Astrocyte (in vitro differentiated cells and primary cell): ENCODE measurements at regions not wholly inside any gene's neighbourhood (a gene's known extent, or its start where the extent isn't known, plus 50 kb on each side); places are given as distances from the start of the nearest gene placed in this dataset.

ENCODE experiments used
- DNase-seq: peaks from one replicate; pipeline ENCODE4 v3.0.0-alpha.2; 2010; ENCODE audit warnings: low read depth
- FAIRE-seq: peaks from 2 replicates; lab custom pipeline; 2011; peaks lifted over from hg19 to GRCh38; lab: Jason Lieb, UNC
- H2AFZ ChIP-seq: 2 replicates; pipeline ENCODE4 v1.6.0; 2012; ENCODE audit warnings: low read depth, low read length, inconsistent platforms
- H3K27ac ChIP-seq: 2 replicates; pipeline ENCODE4 v1.5.1; 2011; ENCODE audit warnings: low read depth, low read length, inconsistent platforms
- H3K27me3 ChIP-seq: 2 replicates; pipeline ENCODE4 v1.6.0; 2011; ENCODE audit warnings: low read length, inconsistent platforms; ENCODE audit not compliant: insufficient read depth
- H3K36me3 ChIP-seq: 2 replicates; pipeline ENCODE4 v1.5.1; 2011; ENCODE audit warnings: low read length, inconsistent platforms; ENCODE audit not compliant: insufficient read depth
- H3K4me1 ChIP-seq: 2 replicates; pipeline ENCODE4 v1.5.1; 2011; ENCODE audit warnings: low read length, inconsistent platforms; ENCODE audit not compliant: insufficient read depth
- H3K4me2 ChIP-seq: 2 replicates; pipeline ENCODE4 v1.6.0; 2012; ENCODE audit warnings: low read length, inconsistent platforms
- H3K4me3 ChIP-seq: 2 replicates; pipeline ENCODE4 v1.5.1; 2011; ENCODE audit warnings: low read depth, mild to moderate bottlenecking, low read length, inconsistent platforms; ENCODE audit not compliant: insufficient read depth
- H3K79me2 ChIP-seq: 2 replicates; pipeline ENCODE4 v1.6.0; 2012; ENCODE audit warnings: mild to moderate bottlenecking, low read length, inconsistent platforms; ENCODE audit not compliant: insufficient read depth
- H3K9ac ChIP-seq: 2 replicates; pipeline ENCODE4 v1.6.0; 2012; ENCODE audit warnings: mild to moderate bottlenecking, low read length, inconsistent platforms
- H3K9me3 ChIP-seq: 2 replicates; pipeline ENCODE4 v1.5.1; 2012; ENCODE audit warnings: low read depth, mild to moderate bottlenecking, low read length, inconsistent platforms; ENCODE audit not compliant: insufficient read depth
- H4K20me1 ChIP-seq: 2 replicates; pipeline ENCODE4 v1.6.0; 2012; ENCODE audit warnings: low read length, inconsistent platforms; ENCODE audit not compliant: insufficient read depth
- H3K27ac Mint-ChIP-seq: one replicate; pipeline ENCODE4 v1.8.0; 2021; ENCODE audit warnings: mild to moderate bottlenecking, mixed read lengths; ENCODE audit not compliant: unreplicated experiment
- H3K27me3 Mint-ChIP-seq: one replicate; pipeline ENCODE4 v1.8.0; 2021; ENCODE audit warnings: low read depth, mixed read lengths; ENCODE audit not compliant: unreplicated experiment
- H3K36me3 Mint-ChIP-seq: one replicate; pipeline ENCODE4 v1.8.0; 2021; ENCODE audit warnings: low read depth, mixed read lengths; ENCODE audit not compliant: unreplicated experiment
- H3K4me1 Mint-ChIP-seq: one replicate; pipeline ENCODE4 v1.8.0; 2021; ENCODE audit warnings: low read depth, mixed read lengths; ENCODE audit not compliant: unreplicated experiment
- H3K4me3 Mint-ChIP-seq: one replicate; pipeline ENCODE4 v1.8.0; 2021; ENCODE audit warnings: mild to moderate bottlenecking, moderate library complexity, mixed read lengths; ENCODE audit not compliant: unreplicated experiment
- H3K9me3 Mint-ChIP-seq: one replicate; pipeline ENCODE4 v1.8.0; 2021; ENCODE audit warnings: mild to moderate bottlenecking, mixed read lengths; ENCODE audit not compliant: unreplicated experiment
- CTCF ChIP-seq: IDR thresholded peaks from 2 replicates; pipeline ENCODE4 v1.5.1; 2011; ENCODE audit warnings: low read depth, mild to moderate bottlenecking, inconsistent platforms, low read length, moderate library complexity; ENCODE audit not compliant: insufficient read depth
- EZH2 ChIP-seq: IDR thresholded peaks from 2 replicates; pipeline ENCODE4 v1.6.1; 2012; ENCODE audit warnings: mild to moderate bottlenecking, low read length, inconsistent platforms; ENCODE audit not compliant: insufficient read depth

- TF ChIP-seq CTCF, result no peak
- no peak for TF ChIP-seq EZH2
- no peaks in the 10 kb centered on the region for H4K20me1 ChIP-seq
- H3K4me1 Mint-ChIP-seq, result no peaks in the 10 kb centered on the region
- peaks cover 48% of the 10 kb centered on the region for H3K27me3 Mint-ChIP-seq
- H3K4me1 ChIP-seq, result no peaks in the 10 kb centered on the region
- H2AFZ ChIP-seq, result no peak overlapping the region
- H3K4me2 ChIP-seq, result no peak overlapping the region
- DNase-seq, result no peak
- H3K36me3 Mint-ChIP-seq, result no peaks in the 10 kb centered on the region
- no peak overlapping the region for H3K9ac ChIP-seq
- no peaks in the 10 kb centered on the region for H3K27me3 ChIP-seq
- H3K4me3 Mint-ChIP-seq, result no peak overlapping the region
- H3K9me3 Mint-ChIP-seq, result no peaks in the 10 kb centered on the region
- H3K27ac Mint-ChIP-seq, result no peak overlapping the region
- FAIRE-seq, result no peak
- H3K36me3 ChIP-seq, result no peaks in the 10 kb centered on the region
- H3K79me2 ChIP-seq, result no peaks in the 10 kb centered on the region
- H3K27ac ChIP-seq, result no peak overlapping the region
- no peak overlapping the region for H3K4me3 ChIP-seq
- H3K9me3 ChIP-seq, result no peaks in the 10 kb centered on the region
Measured at GRCh38 chr19:28386066-28386465, 826.9 kb downstream of the UQCRFS1 start.

- H3K9me3 ChIP-seq, result no peaks in the 10 kb centered on the region
- no peak overlapping the region for H3K4me3 ChIP-seq
- no peak overlapping the region for H3K27ac ChIP-seq
- H3K9ac ChIP-seq, result no peak overlapping the region
- peaks cover 44% of the 10 kb centered on the region for H3K27me3 Mint-ChIP-seq
- H3K36me3 Mint-ChIP-seq, result no peaks in the 10 kb centered on the region
- no peak overlapping the region for H3K27ac Mint-ChIP-seq
- peaks cover 2% of the 10 kb centered on the region for H3K4me1 Mint-ChIP-seq
- no peaks in the 10 kb centered on the region for H3K27me3 ChIP-seq
- no peaks in the 10 kb centered on the region for H3K79me2 ChIP-seq
- FAIRE-seq, result no peak
- no peaks in the 10 kb centered on the region for H3K4me1 ChIP-seq
- H3K4me3 Mint-ChIP-seq, result no peak overlapping the region
- H3K4me2 ChIP-seq, result no peak overlapping the region
- TF ChIP-seq EZH2, result no peak
- TF ChIP-seq CTCF, result no peak
- no peaks in the 10 kb centered on the region for H3K36me3 ChIP-seq
- no peaks in the 10 kb centered on the region for H3K9me3 Mint-ChIP-seq
- no peak for DNase-seq
- no peak overlapping the region for H2AFZ ChIP-seq
- H4K20me1 ChIP-seq, result no peaks in the 10 kb centered on the region
Measured at GRCh38 chr19:28377077-28377476, 835.9 kb downstream of the UQCRFS1 start.

DNA sequence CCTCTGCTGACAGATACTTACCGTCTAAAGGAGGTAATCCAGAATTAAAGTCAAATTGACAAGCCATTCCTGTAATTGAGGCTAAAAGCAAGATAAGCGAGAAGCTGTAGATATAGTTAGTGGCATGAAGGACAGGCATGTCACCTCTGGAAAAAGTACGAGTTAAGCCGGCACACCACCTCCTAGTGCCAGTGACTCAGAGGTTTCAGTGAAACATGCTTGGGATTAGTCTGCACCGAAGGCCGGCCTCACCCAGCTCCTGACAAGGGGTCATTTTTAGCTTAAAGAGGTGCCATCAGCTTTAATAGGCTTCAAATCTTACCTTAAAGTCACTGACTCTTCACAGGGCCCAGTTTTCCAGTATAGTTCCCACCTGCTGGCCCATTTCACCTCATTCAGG is 838.0 kb downstream of the UQCRFS1 start:
- H3K27me3 ChIP-seq, result no peaks in the 10 kb centered on the region

More for the DNA sequence above, 838.0 kb downstream of the UQCRFS1 start:
- H4K20me1 ChIP-seq, result no peaks in the 10 kb centered on the region
- Mint-ChIP-seq H3K9me3 (no peaks in the 10 kb centered on the region), H3K27ac (no peak overlapping the region), H3K36me3 (no peaks in the 10 kb centered on the region), H3K27me3 (peaks cover 31% of the 10 kb centered on the region), H3K4me3 (no peak overlapping the region), H3K4me1 (peaks cover 2% of the 10 kb centered on the region)
- H3K79me2 ChIP-seq, result no peaks in the 10 kb centered on the region
- no peak overlapping the region for H2AFZ ChIP-seq
- H3K4me1 ChIP-seq, result no peaks in the 10 kb centered on the region
- no peaks in the 10 kb centered on the region for H3K36me3 ChIP-seq
- DNase-seq (no peak), FAIRE-seq (no peak)
- no peak overlapping the region for H3K27ac ChIP-seq
- TF ChIP-seq CTCF (no peak), EZH2 (no peak)
- no peak overlapping the region for H3K9ac ChIP-seq
- H3K9me3 ChIP-seq, result peaks cover 1% of the 10 kb centered on the region
- H3K4me2 ChIP-seq, result no peak overlapping the region
- no peak overlapping the region for H3K4me3 ChIP-seq
